GM23338 (cell line): ENCODE measurements at regions not wholly inside any gene's neighbourhood (a gene's known extent, or its start where the extent isn't known, plus 50 kb on each side); places are given as distances from the start of the nearest gene placed in this dataset.

Source experiments
- CREB1 ChIP-seq: fragments of 250-450 bp; sonication (Bioruptor Pico); IDR thresholded peaks from 2 replicates; pipeline ENCODE4 v1.5.0; 2020; ENCODE audit warnings: low read depth, mild to moderate bottlenecking, moderate library complexity
- CTCF ChIP-seq, 2 experiments: fragments of 200-600 bp in 1 of 2; sonication (generic) in 1 of 2; conservative IDR thresholded peaks; 2 replicates each; pipeline versions ENCODE4 v1.5.1 to v1.6.1; 2016 to 2017; ENCODE audit warnings: antibody characterized with exemption in 2 of 2, low read depth in 2 of 2, mild to moderate bottlenecking in 2 of 2, moderate library complexity in 1 of 2
- EZH2 ChIP-seq: fragments of 200-600 bp; sonication (generic); IDR thresholded peaks from one replicate; pipeline ENCODE4 v1.8.0; 2017; ENCODE audit warnings: antibody characterized with exemption, mild to moderate bottlenecking, low read depth; ENCODE audit not compliant: unreplicated experiment
- EZH2phosphoT487 ChIP-seq: fragments of 200-600 bp; sonication (generic); IDR thresholded peaks from one replicate; pipeline ENCODE4 v1.8.1; 2018; ENCODE audit warnings: antibody characterized with exemption; ENCODE audit not compliant: unreplicated experiment
- JUNB ChIP-seq: IDR thresholded peaks from one replicate; pipeline ENCODE4 v1.6.1; 2016; ENCODE audit warnings: antibody characterized with exemption; ENCODE audit not compliant: unreplicated experiment
- POLR2AphosphoS5 ChIP-seq: IDR thresholded peaks from 2 replicates; pipeline ENCODE4 v1.6.1; 2016; ENCODE audit warnings: antibody characterized with exemption, low read depth
- REST ChIP-seq: IDR thresholded peaks from one replicate; pipeline ENCODE4 v1.6.1; 2018; ENCODE audit warnings: antibody characterized with exemption; ENCODE audit not compliant: unreplicated experiment
- ZNF331 ChIP-seq: fragments of 250-450 bp; sonication (Bioruptor Pico); IDR thresholded peaks from 2 replicates; pipeline ENCODE4 v1.5.0; 2020; ENCODE audit warnings: low read depth, mild to moderate bottlenecking, moderate library complexity
- ZNF462 ChIP-seq: fragments of 250-450 bp; sonication (Bioruptor Pico); IDR thresholded peaks from 2 replicates; pipeline ENCODE4 v1.5.0; 2020; ENCODE audit warnings: mild to moderate bottlenecking, moderate library complexity

GRCh38 chrX:39654183-39654925 is 443.4 kb downstream of the BCOR start:
- TF ChIP-seq CREB1 (CRISPR knock-in tag) (no peak), POLR2AphosphoS5 (no peak), CTCF (conservative IDR thresholded peaks at IDR 0.05; ENCODE audit: low read depth in 2 of 2) (no peak), EZH2phosphoT487 (no peak), EZH2 (no peak), JUNB (no peak), ZNF462 (no peak), REST (no peak), ZNF331 (CRISPR knock-in tag) (no peak)
